H1 (cell line): ENCODE measurements at regions not wholly inside any gene's neighbourhood (a gene's known extent, or its start where the extent isn't known, plus 50 kb on each side); places are given as distances from the start of the nearest gene placed in this dataset.

Experiments
- CREB1 ChIP-seq: IDR thresholded peaks from 2 replicates; pipeline ENCODE4 v1.6.1; 2012; ENCODE audit warnings: inconsistent platforms
- KDM4A ChIP-seq: IDR thresholded peaks from one replicate; pipeline ENCODE4 v1.7.1; 2012; ENCODE audit warnings: low read depth, mild to moderate bottlenecking, moderate library complexity, low read length, inconsistent platforms; ENCODE audit not compliant: severe bottlenecking
- USF2 ChIP-seq: IDR thresholded peaks from 2 replicates; pipeline ENCODE4 v1.6.1; 2011; ENCODE audit warnings: low read length, improper control_type of control experiment

GRCh38 chr12:119274636-119275065 lies 59.9 kb upstream of the CCDC60 start (continued):
- no peak for TF ChIP-seq USF2
- TF ChIP-seq KDM4A = no peak
- TF ChIP-seq CREB1 = no peak
- TF ChIP-seq, all 59 proteins: peak for 2
